Fibroblast of the aortic adventitia (primary cell): ENCODE measurements at regions not wholly inside any gene's neighbourhood (a gene's known extent, or its start where the extent isn't known, plus 50 kb on each side); places are given as distances from the start of the nearest gene placed in this dataset.

Experiments
- DNase-seq: peaks from one replicate; pipeline ENCODE4 v3.0.0-alpha.2; 2010; ENCODE audit warnings: low read depth
- H3K4me3 ChIP-seq: 2 replicates; pipeline ENCODE4 v1.5.1; 2011; ENCODE audit warnings: low read depth, mild to moderate bottlenecking, control low read depth, low read length, moderate library complexity
- CTCF ChIP-seq: IDR thresholded peaks from 2 replicates; pipeline ENCODE4 v1.5.1; 2011; ENCODE audit warnings: mild to moderate bottlenecking, low read length, control low read depth, inconsistent platforms; ENCODE audit not compliant: insufficient read depth

GRCh38 chr2:123040506-123040905 lies 984.6 kb upstream of the CNTNAP5 start:
- no peak overlapping the region for H3K4me3 ChIP-seq
- no peak for DNase-seq
- TF ChIP-seq CTCF: no peak

GRCh38 chr2:123043458-123043857 lies 981.6 kb upstream of the CNTNAP5 start:
- TF ChIP-seq CTCF: no peak
- DNase-seq: no peak
- H3K4me3 ChIP-seq: no peak overlapping the region

GRCh38 chr2:123045713-123046112 lies 979.4 kb upstream of the CNTNAP5 start:
- no peak for TF ChIP-seq CTCF
- DNase-seq: no peak
- no peak overlapping the region for H3K4me3 ChIP-seq

- no peak for TF ChIP-seq CTCF
- no peak overlapping the region for H3K4me3 ChIP-seq
- DNase-seq: no peak
Observed at GRCh38 chr2:123047186-123047585, 977.9 kb upstream of the CNTNAP5 start.

GRCh38 chr2:123051136-123051535 lies 974.0 kb upstream of the CNTNAP5 start:
- TF ChIP-seq CTCF: no peak
- no peak for DNase-seq
- H3K4me3 ChIP-seq: no peak overlapping the region

GRCh38 chr2:123061534-123061933 lies 963.6 kb upstream of the CNTNAP5 start:
- TF ChIP-seq CTCF: no peak
- DNase-seq: no peak
- no peak overlapping the region for H3K4me3 ChIP-seq

GRCh38 chr2:123073371-123073770 lies 951.7 kb upstream of the CNTNAP5 start:
- TF ChIP-seq CTCF: no peak
- DNase-seq: no peak
- no peak overlapping the region for H3K4me3 ChIP-seq
